Mesothelial cell of epicardium (in vitro differentiated cells): ENCODE measurements at regions not wholly inside any gene's neighbourhood (a gene's known extent, or its start where the extent isn't known, plus 50 kb on each side); places are given as distances from the start of the nearest gene placed in this dataset.

Experiments
- DNase-seq, 2 experiments: peaks; one replicate each; pipeline ENCODE4 v3.0.0; 2021; ENCODE audit warnings: low spot score in 2 of 2; ENCODE audit not compliant: unreplicated experiment in 2 of 2
- H3K27ac Mint-ChIP-seq: 2 replicates; pipeline ENCODE4 v1.8.0; 2021; ENCODE audit warnings: mixed read lengths
- H3K27me3 Mint-ChIP-seq: 2 replicates; pipeline ENCODE4 v1.8.0; 2021; ENCODE audit warnings: low read depth, mixed read lengths
- H3K36me3 Mint-ChIP-seq: 2 replicates; pipeline ENCODE4 v1.8.0; 2021; ENCODE audit warnings: mixed read lengths
- H3K4me1 Mint-ChIP-seq: 2 replicates; pipeline ENCODE4 v1.8.0; 2021; ENCODE audit warnings: mixed read lengths
- H3K4me3 Mint-ChIP-seq: 2 replicates; pipeline ENCODE4 v1.8.0; 2021; ENCODE audit warnings: mild to moderate bottlenecking, moderate library complexity, mixed read lengths
- H3K9me3 Mint-ChIP-seq: 2 replicates; pipeline ENCODE4 v1.8.0; 2021; ENCODE audit warnings: mixed read lengths
- CTCF ChIP-seq: fragments of 200-600 bp; sonication (generic); IDR thresholded peaks from one replicate; pipeline ENCODE4 v1.5.0; 2021; ENCODE audit warnings: antibody characterized with exemption; ENCODE audit not compliant: unreplicated experiment

GRCh38 chr1:113021430-113022085 lies 51.4 kb upstream of the LRIG2 start:
- Mint-ChIP-seq H3K4me3 (no peak overlapping the region), H3K36me3 (peaks cover 1% of the 10 kb centered on the region), H3K9me3 (no peaks in the 10 kb centered on the region), H3K27ac (peak overlapping the region; percentile 67), H3K27me3 (no peaks in the 10 kb centered on the region), H3K4me1 (peaks cover 11% of the 10 kb centered on the region)
- DNase-seq, result no peak
- TF ChIP-seq CTCF, result no peak
